ENCODE measurements at regions not wholly inside any gene's neighbourhood (a gene's known extent, or its start where the extent isn't known, plus 50 kb on each side); places are given as distances from the start of the nearest gene placed in this dataset.

DNA sequence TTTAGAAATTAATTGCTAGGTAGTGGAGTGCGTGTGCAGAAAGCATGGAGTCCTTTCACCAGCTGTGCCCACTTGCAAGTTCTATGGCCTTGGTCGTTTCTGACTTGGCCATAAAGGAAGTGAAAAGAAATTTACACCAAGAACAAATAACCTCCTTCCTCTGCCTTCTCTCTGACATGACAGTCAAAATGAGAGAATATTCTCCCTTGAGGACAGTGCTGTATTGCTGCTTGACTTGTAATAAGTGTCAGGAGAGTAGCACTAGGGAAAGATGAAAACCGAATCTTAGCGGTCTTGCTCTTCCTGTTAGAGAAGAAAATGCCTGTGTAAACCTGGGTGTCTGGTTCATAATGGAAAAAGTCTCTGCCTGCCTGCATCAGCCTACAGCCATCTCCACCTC is 333.1 kb upstream of the RAG2 start:
- TF ChIP-seq, protein P1, sequence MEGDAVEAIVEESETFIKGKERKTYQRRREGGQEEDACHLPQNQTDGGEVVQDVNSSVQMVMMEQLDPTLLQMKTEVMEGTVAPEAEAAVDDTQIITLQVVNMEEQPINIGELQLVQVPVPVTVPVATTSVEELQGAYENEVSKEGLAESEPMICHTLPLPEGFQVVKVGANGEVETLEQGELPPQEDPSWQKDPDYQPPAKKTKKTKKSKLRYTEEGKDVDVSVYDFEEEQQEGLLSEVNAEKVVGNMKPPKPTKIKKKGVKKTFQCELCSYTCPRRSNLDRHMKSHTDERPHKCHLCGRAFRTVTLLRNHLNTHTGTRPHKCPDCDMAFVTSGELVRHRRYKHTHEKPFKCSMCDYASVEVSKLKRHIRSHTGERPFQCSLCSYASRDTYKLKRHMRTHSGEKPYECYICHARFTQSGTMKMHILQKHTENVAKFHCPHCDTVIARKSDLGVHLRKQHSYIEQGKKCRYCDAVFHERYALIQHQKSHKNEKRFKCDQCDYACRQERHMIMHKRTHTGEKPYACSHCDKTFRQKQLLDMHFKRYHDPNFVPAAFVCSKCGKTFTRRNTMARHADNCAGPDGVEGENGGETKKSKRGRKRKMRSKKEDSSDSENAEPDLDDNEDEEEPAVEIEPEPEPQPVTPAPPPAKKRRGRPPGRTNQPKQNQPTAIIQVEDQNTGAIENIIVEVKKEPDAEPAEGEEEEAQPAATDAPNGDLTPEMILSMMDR (IDR thresholded peaks at IDR 0.05 in 2 of 3, conservative IDR thresholded peaks at IDR 0.05 in 1 of 3; ENCODE audit: control insufficient read depth in 2 of 3, extremely low read depth in 1 of 3, insufficient read depth in 1 of 3, low read depth in 3 of 3, low read length in 3 of 3) = no peak
- no peak for TF ChIP-seq RAD51 (IDR thresholded peaks at IDR 0.05)
- no peak for TF ChIP-seq POLR2AphosphoS2 (IDR thresholded peaks at IDR 0.05; ENCODE audit: low read depth, low read length)
- TF ChIP-seq POLR2AphosphoS5 (IDR thresholded peaks at IDR 0.05; ENCODE audit: low read length) = no peak
- no peak for TF ChIP-seq TCF7 (IDR thresholded peaks at IDR 0.05; ENCODE audit: borderline replicate concordance)
- TF ChIP-seq ZBTB33 (IDR thresholded peaks at IDR 0.05) = no peak
- no peak for TF ChIP-seq MTA3 (IDR thresholded peaks at IDR 0.05; ENCODE audit: borderline replicate concordance, low read length)
- no peak for TF ChIP-seq TBL1XR1 (IDR thresholded peaks at IDR 0.05; ENCODE audit: low read depth, low read length)
- no peak for TF ChIP-seq EZH2 (IDR thresholded peaks at IDR 0.05; ENCODE audit: borderline replicate concordance, control insufficient read depth, low read depth, low read length)

Measured in GM12878 (cell line).